BE2C (cell line): ENCODE measurements at regions not wholly inside any gene's neighbourhood (a gene's known extent, or its start where the extent isn't known, plus 50 kb on each side); places are given as distances from the start of the nearest gene placed in this dataset.

Source experiments
- DNase-seq: peaks from one replicate; pipeline ENCODE4 v3.0.0-alpha.2; 2020
- H3K27me3 ChIP-seq: fragments of 250-450 bp; sonication (Bioruptor Pico); 2 replicates; pipeline ENCODE4 v1.5.1; 2020; ENCODE audit warnings: mild to moderate bottlenecking
- H3K36me3 ChIP-seq: fragments of 250-450 bp; sonication (Bioruptor Pico); 2 replicates; pipeline ENCODE4 v1.5.1; 2020; ENCODE audit warnings: mild to moderate bottlenecking
- H3K4me1 ChIP-seq: fragments of 250-450 bp; sonication (Bioruptor Pico); 2 replicates; pipeline ENCODE4 v1.5.1; 2020
- H3K4me3 ChIP-seq: 2 replicates; pipeline ENCODE4 v1.5.1; 2011; ENCODE audit warnings: low read depth, low read length
- H3K9me3 ChIP-seq: fragments of 250-450 bp; sonication (Bioruptor Pico); 2 replicates; pipeline ENCODE4 v1.5.1; 2020
- CTCF ChIP-seq: IDR thresholded peaks from 2 replicates; pipeline ENCODE4 v1.5.1; 2012; ENCODE audit warnings: mild to moderate bottlenecking, low read depth, low read length

- no peak for TF ChIP-seq CTCF
- H3K4me3 ChIP-seq = no peak overlapping the region
- no peaks in the 10 kb centered on the region for H3K4me1 ChIP-seq
- no peaks in the 10 kb centered on the region for H3K9me3 ChIP-seq
- no peaks in the 10 kb centered on the region for H3K36me3 ChIP-seq
- H3K27me3 ChIP-seq = peaks cover 20% of the 10 kb centered on the region
- no peak for DNase-seq
These were observed 111.5 kb upstream of the ZNF618 start for GRCh38 chr9:113764572-113764971.

- TF ChIP-seq CTCF = no peak
- Histone ChIP-seq H3K9me3 (no peaks in the 10 kb centered on the region), H3K27me3 (no peaks in the 10 kb centered on the region), H3K4me1 (no peaks in the 10 kb centered on the region), H3K36me3 (no peaks in the 10 kb centered on the region), H3K4me3 (no peak overlapping the region)
- no peak for DNase-seq
These were observed 106.7 kb upstream of the ZNF618 start for GRCh38 chr9:113769412-113769811.

- no peak overlapping the region for H3K4me3 ChIP-seq
- no peaks in the 10 kb centered on the region for H3K27me3 ChIP-seq
- H3K9me3 ChIP-seq = peaks cover 3% of the 10 kb centered on the region; the same call in 1 of the 2 replicates
- H3K4me1 ChIP-seq = no peaks in the 10 kb centered on the region
- H3K36me3 ChIP-seq = no peaks in the 10 kb centered on the region
- no peak for TF ChIP-seq CTCF
- no peak for DNase-seq
These were observed 105.7 kb upstream of the ZNF618 start for GRCh38 chr9:113770396-113770795.

- Histone ChIP-seq H3K27me3 (no peaks in the 10 kb centered on the region), H3K4me3 (no peak overlapping the region), H3K4me1 (no peaks in the 10 kb centered on the region), H3K36me3 (no peaks in the 10 kb centered on the region), H3K9me3 (peaks cover 3% of the 10 kb centered on the region; the same call in 1 of the 2 replicates)
- no peak for TF ChIP-seq CTCF
- DNase-seq = no peak
These were observed 104.9 kb upstream of the ZNF618 start for GRCh38 chr9:113771199-113771598.

- no peaks in the 10 kb centered on the region for H3K27me3 ChIP-seq
- peaks cover 3% of the 10 kb centered on the region; the same call in 1 of the 2 replicates for H3K9me3 ChIP-seq
- DNase-seq = no peak
- H3K36me3 ChIP-seq = no peaks in the 10 kb centered on the region
- TF ChIP-seq CTCF = no peak
- H3K4me1 ChIP-seq = no peaks in the 10 kb centered on the region
- no peak overlapping the region for H3K4me3 ChIP-seq
These were observed 103.8 kb upstream of the ZNF618 start for GRCh38 chr9:113772121-113772810.

- H3K36me3 ChIP-seq = no peaks in the 10 kb centered on the region
- no peaks in the 10 kb centered on the region for H3K4me1 ChIP-seq
- H3K9me3 ChIP-seq = peaks cover 3% of the 10 kb centered on the region; the same call in 1 of the 2 replicates
- DNase-seq = no peak
- no peak overlapping the region for H3K4me3 ChIP-seq
- no peak for TF ChIP-seq CTCF
- no peaks in the 10 kb centered on the region for H3K27me3 ChIP-seq
These were observed 101.1 kb upstream of the ZNF618 start for GRCh38 chr9:113774963-113775362.
